K562 (cell line): ENCODE measurements at regions not wholly inside any gene's neighbourhood (a gene's known extent, or its start where the extent isn't known, plus 50 kb on each side); places are given as distances from the start of the nearest gene placed in this dataset.
A peak's percentile ranks its signal among the peaks of the same experiment; 100 is the strongest.

Experiments used
- ATAC-seq: fragments of 200-7000 bp; cut with Tn5 transposase; 3 replicates; pipeline ENCODE4 v1.9.1; 2020; ENCODE audit warnings: moderate library complexity
- BruUV-seq: library from RNA; stranded (reverse); fragments of 400-500 nt; replicated peaks from 2 replicates; lab custom pipeline; 2021; lab: Mats Ljungman, UMichigan
- CTCF ChIA-PET: fragments of 300-600 bp; formaldehyde crosslinking; extraction: SDS; loops from one replicate; lab custom pipeline; 2021; ENCODE audit warnings: low intra/inter-chr PET ratio; lab: Yijun Ruan, JAX
- POLR2A ChIA-PET: fragments of 300-600, 350-650 bp; sonication (Branson Sonifier 250); formaldehyde crosslinking; extraction: SDS; loops from one replicate; lab custom pipeline; 2021; ENCODE audit warnings: antibody characterized with exemption, inconsistent platforms; lab: Yijun Ruan, JAX
- DNase-seq, 4 experiments: peaks; one replicate each; pipeline versions ENCODE4 v3.0.0 to v3.0.0-alpha.2; 2011 to 2018; ENCODE audit warnings: low spot score in 3 of 4, mixed read lengths in 3 of 4; ENCODE audit errors: extremely low read depth in 1 of 4
- FAIRE-seq: peaks from 2 replicates; lab custom pipeline; 2011; peaks lifted over from hg19 to GRCh38; lab: Jason Lieb, UNC
- H2AFZ ChIP-seq: 2 replicates; pipeline ENCODE4 v1.6.0; 2011; ENCODE audit warnings: low read depth, low read length, control low read depth, inconsistent platforms
- H3K27ac ChIP-seq: fragments of 200-600 bp; 3 replicates; pipeline ENCODE4 v1.8.0; 2011; ENCODE audit warnings: low read depth, mild to moderate bottlenecking, control low read depth, inconsistent platforms, low read length, moderate library complexity, mixed read lengths; ENCODE audit errors: extremely low read depth
- H3K27me3 ChIP-seq, 2 experiments: fragments of 300-600 bp in 1 of 2; 2 replicates in 1 of 2; 3 replicates in 1 of 2; pipeline versions ENCODE4 v1.6.0 to v1.8.0; 2011; ENCODE audit warnings: inconsistent platforms in 2 of 2, low read length in 2 of 2, mild to moderate bottlenecking in 1 of 2, mixed read lengths in 1 of 2, moderate library complexity in 1 of 2; ENCODE audit not compliant: control insufficient read depth in 2 of 2, insufficient read depth in 2 of 2
- H3K36me3 ChIP-seq: fragments of 300-600 bp; 3 replicates; pipeline ENCODE4 v1.8.0; 2011; ENCODE audit warnings: mild to moderate bottlenecking, low read length, inconsistent platforms; ENCODE audit not compliant: control insufficient read depth, insufficient read depth
- H3K4me1 ChIP-seq, 2 experiments: fragments of 200-600 bp in 1 of 2; replicated peaks in 1 of 2; 2 replicates in 1 of 2; 3 replicates in 1 of 2; pipeline versions ENCODE4 v1.5.1 to v1.8.0; 2011; ENCODE audit warnings: inconsistent platforms in 2 of 2, low read length in 2 of 2, mild to moderate bottlenecking in 1 of 2, mixed read lengths in 1 of 2, moderate library complexity in 1 of 2; ENCODE audit not compliant: control insufficient read depth in 2 of 2, insufficient read depth in 2 of 2
- H3K4me2 ChIP-seq: 2 replicates; pipeline ENCODE4 v1.6.1; 2011; ENCODE audit warnings: low read length, control low read depth, inconsistent platforms, mixed read lengths; ENCODE audit not compliant: insufficient read depth
- H3K4me3 ChIP-seq: fragments of 200-600 bp; sonication (generic), shearing (Covaris generic); 2 replicates; pipeline ENCODE4 v1.5.1; 2016; ENCODE audit warnings: control low read depth, inconsistent platforms
- H3K79me2 ChIP-seq: fragments of 200-600 bp; 3 replicates; pipeline ENCODE4 v1.8.0; 2011; ENCODE audit warnings: low read length, inconsistent platforms; ENCODE audit not compliant: control insufficient read depth, insufficient read depth
- H3K9ac ChIP-seq, 2 experiments: 2 replicates each; pipeline versions ENCODE4 v1.6.0 to v1.6.1; 2011; ENCODE audit warnings: low read depth in 2 of 2, low read length in 2 of 2, control low read depth in 1 of 2, inconsistent platforms in 1 of 2, mild to moderate bottlenecking in 1 of 2, mixed read lengths in 1 of 2; ENCODE audit not compliant: insufficient read depth in 1 of 2
- H3K9me1 ChIP-seq: one replicate; pipeline ENCODE4 v1.6.0; 2011; ENCODE audit warnings: inconsistent platforms, mild to moderate bottlenecking, low read length, moderate library complexity; ENCODE audit not compliant: control insufficient read depth, insufficient read depth
- H3K9me3 ChIP-seq: replicated peaks from 2 replicates; pipeline ENCODE4 v1.5.1; 2011; ENCODE audit warnings: low read depth, low read length, inconsistent platforms; ENCODE audit not compliant: control insufficient read depth, insufficient read depth
- H4K20me1 ChIP-seq: replicated peaks from 2 replicates; pipeline ENCODE4 v1.6.1; 2011; ENCODE audit warnings: low read length, inconsistent platforms, mixed read lengths; ENCODE audit not compliant: control insufficient read depth, insufficient read depth
- ATF1 ChIP-seq, 2 experiments: fragments of 450-650 bp in 1 of 2; IDR thresholded peaks; 2 replicates each; pipeline ENCODE4 v1.6.1; 2016; ENCODE audit warnings: missing compliant biosample characterization in 1 of 2, missing genetic modification characterization in 1 of 2
- CBFA2T3 ChIP-seq: fragments of 450-650 bp; IDR thresholded peaks from 2 replicates; pipeline ENCODE4 v1.6.1; 2017
- FOXK1 ChIP-seq: sonication (generic); formaldehyde crosslinking; IDR thresholded peaks from 2 replicates; pipeline ENCODE4 v1.8.0; 2022; ENCODE audit warnings: missing genetic modification reagents, mild to moderate bottlenecking, borderline replicate concordance
- HNRNPL ChIP-seq: fragments of 200-400 bp; formaldehyde crosslinking; IDR thresholded peaks from 2 replicates; pipeline ENCODE4 v1.6.1; 2017; ENCODE audit warnings: low read depth, mild to moderate bottlenecking, low read length
- MAFK ChIP-seq: IDR thresholded peaks from 2 replicates; pipeline ENCODE4 v1.6.1; 2011; ENCODE audit warnings: low read length, improper control_type of control experiment
- MTA3 ChIP-seq: fragments of 450-650 bp; formaldehyde crosslinking; IDR thresholded peaks from 2 replicates; pipeline ENCODE4 v1.6.1; 2017; ENCODE audit warnings: mild to moderate bottlenecking, borderline replicate concordance
- MYNN ChIP-seq, 2 experiments: sonication (generic); formaldehyde crosslinking in 1 of 2; IDR thresholded peaks; 2 replicates each; pipeline versions ENCODE4 v1.5.0 to v1.6.1; 2016 to 2020; ENCODE audit warnings: antibody characterized with exemption in 1 of 2, missing genetic modification reagents in 1 of 2
- ZNF146 ChIP-seq: IDR thresholded peaks from one replicate; pipeline ENCODE4 v1.6.1; 2018; ENCODE audit warnings: missing compliant biosample characterization; ENCODE audit not compliant: unreplicated experiment
- ZNF316 ChIP-seq: fragments of 450-650 bp; IDR thresholded peaks from 2 replicates; pipeline ENCODE4 v1.6.1; 2016
- WGBS: fragments of 100-300 bp; shearing (Covaris generic); methylation state at CpG from one replicate; pipeline ENCODE4 v1.1.6; 2016; ENCODE audit warnings: low coverage, mixed read lengths; ENCODE audit not compliant: insufficient coverage; ENCODE audit errors: missing lambda C conversion rate; 5-methylcytosine and 5-hydroxymethylcytosine counted together
- in situ Hi-C: fragments of 300-500 bp; cut with MboI; formaldehyde crosslinking; loops from 4 replicates; pipeline ENCODE4 v1.15.0; 2018; ENCODE audit warnings: inconsistent platforms, mixed read lengths
- intact Hi-C: fragments of 100-400 bp; cut with micrococcal nuclease; formaldehyde crosslinking; loops from 2 replicates; pipeline ENCODE4 v1.14.2; 2022
- TF ChIP-seq, protein P1 (sequence below): fragments of 450-650 bp; formaldehyde crosslinking; IDR thresholded peaks from 2 replicates; pipeline ENCODE4 v1.4.0; 2020; ENCODE audit warnings: mild to moderate bottlenecking, moderate library complexity

DNA sequence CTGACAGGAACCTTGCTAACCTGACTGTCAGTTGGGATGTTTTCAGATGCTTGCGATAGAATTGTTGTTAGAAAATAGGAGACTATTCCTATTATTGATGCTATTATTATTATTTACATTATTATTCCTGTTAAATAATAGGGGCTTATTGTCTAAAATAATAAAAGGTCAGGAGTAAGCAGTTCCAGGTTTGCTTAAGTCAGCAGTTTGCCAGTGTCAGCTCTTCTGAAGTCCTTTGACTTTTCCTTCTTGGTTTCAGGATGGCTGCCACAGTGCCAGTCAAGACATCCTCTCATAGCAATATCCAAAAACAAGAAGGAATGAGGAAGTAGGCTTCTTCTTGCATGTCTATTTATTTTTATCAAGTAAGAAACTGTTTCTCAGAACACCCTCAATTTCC is 141.7 kb upstream of the MARCHF11 start:
- no peaks in the 10 kb centered on the region for H4K20me1 ChIP-seq
- H3K9me3 ChIP-seq = no peaks in the 10 kb centered on the region
- 0% methylated on average over 1 of the region's 1 CpG for WGBS
- no peak overlapping the region for H3K27ac ChIP-seq
- DNase-seq = no peak
- TF ChIP-seq CBFA2T3 (no peak), FOXK1 (CRISPR knock-in tag) (no peak), MYNN (IDR thresholded peaks at IDR 0.05) (no peak), MYNN (CRISPR knock-in tag; IDR thresholded peaks at IDR 0.05) (no peak), HNRNPL (no peak), MTA3 (no peak), MAFK (peak; percentile 13; the same call in 1 of the 2 replicates), ZNF316 (peak; percentile 17; the same call in 1 of the 2 replicates), ZNF146 (CRISPR knock-in tag) (no peak), ATF1 (CRISPR knock-in tag; IDR thresholded peaks at IDR 0.05) (no peak), ATF1 (tag; IDR thresholded peaks at IDR 0.05) (no peak)
- TF ChIP-seq, protein P1, sequence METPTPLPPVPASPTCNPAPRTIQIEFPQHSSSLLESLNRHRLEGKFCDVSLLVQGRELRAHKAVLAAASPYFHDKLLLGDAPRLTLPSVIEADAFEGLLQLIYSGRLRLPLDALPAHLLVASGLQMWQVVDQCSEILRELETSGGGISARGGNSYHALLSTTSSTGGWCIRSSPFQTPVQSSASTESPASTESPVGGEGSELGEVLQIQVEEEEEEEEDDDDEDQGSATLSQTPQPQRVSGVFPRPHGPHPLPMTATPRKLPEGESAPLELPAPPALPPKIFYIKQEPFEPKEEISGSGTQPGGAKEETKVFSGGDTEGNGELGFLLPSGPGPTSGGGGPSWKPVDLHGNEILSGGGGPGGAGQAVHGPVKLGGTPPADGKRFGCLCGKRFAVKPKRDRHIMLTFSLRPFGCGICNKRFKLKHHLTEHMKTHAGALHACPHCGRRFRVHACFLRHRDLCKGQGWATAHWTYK (CRISPR knock-in tag) = no peak
- H2AFZ ChIP-seq = no peak overlapping the region
- in situ Hi-C loops = no loop called here
- no peaks in the 10 kb centered on the region for H3K79me2 ChIP-seq
- no TSS peak for BruUV-seq
- no peaks in the 10 kb centered on the region for H3K4me1 ChIP-seq
- ATAC-seq = no peak
- intact Hi-C loops = no loop called here
- H3K4me3 ChIP-seq = no peak overlapping the region
- H3K27me3 ChIP-seq = no peaks in the 10 kb centered on the region
- H3K4me2 ChIP-seq = no peak overlapping the region
- no peaks in the 10 kb centered on the region for H3K36me3 ChIP-seq
- H3K9ac ChIP-seq = no peak overlapping the region
- ChIA-PET POLR2A (no interaction called here), CTCF (no interaction called here)
- H3K9me1 ChIP-seq = no peaks in the 10 kb centered on the region
- FAIRE-seq = no peak
